ENCODE measurements at regions not wholly inside any gene's neighbourhood (a gene's known extent, or its start where the extent isn't known, plus 50 kb on each side); places are given as distances from the start of the nearest gene placed in this dataset.

GRCh38 chr18:68267583-68267982 lies 447.3 kb downstream of the TMX3 start:
- no peak for DNase-seq
- Histone ChIP-seq H3K4me3 (no peak overlapping the region), H3K27me3 (ENCODE audit: low read depth) (no peaks in the 10 kb centered on the region), H3K9me3 (replicated peaks) (no peaks in the 10 kb centered on the region), H3K36me3 (no peaks in the 10 kb centered on the region), H3K27ac (replicated peaks) (no peak overlapping the region), H3K4me1 (no peaks in the 10 kb centered on the region)
- intact Hi-C loops (cut with micrococcal nuclease): no loop called here
- TF ChIP-seq, protein P1, sequence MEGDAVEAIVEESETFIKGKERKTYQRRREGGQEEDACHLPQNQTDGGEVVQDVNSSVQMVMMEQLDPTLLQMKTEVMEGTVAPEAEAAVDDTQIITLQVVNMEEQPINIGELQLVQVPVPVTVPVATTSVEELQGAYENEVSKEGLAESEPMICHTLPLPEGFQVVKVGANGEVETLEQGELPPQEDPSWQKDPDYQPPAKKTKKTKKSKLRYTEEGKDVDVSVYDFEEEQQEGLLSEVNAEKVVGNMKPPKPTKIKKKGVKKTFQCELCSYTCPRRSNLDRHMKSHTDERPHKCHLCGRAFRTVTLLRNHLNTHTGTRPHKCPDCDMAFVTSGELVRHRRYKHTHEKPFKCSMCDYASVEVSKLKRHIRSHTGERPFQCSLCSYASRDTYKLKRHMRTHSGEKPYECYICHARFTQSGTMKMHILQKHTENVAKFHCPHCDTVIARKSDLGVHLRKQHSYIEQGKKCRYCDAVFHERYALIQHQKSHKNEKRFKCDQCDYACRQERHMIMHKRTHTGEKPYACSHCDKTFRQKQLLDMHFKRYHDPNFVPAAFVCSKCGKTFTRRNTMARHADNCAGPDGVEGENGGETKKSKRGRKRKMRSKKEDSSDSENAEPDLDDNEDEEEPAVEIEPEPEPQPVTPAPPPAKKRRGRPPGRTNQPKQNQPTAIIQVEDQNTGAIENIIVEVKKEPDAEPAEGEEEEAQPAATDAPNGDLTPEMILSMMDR (IDR thresholded peaks at IDR 0.05; ENCODE audit: borderline replicate concordance): no peak

DNA sequence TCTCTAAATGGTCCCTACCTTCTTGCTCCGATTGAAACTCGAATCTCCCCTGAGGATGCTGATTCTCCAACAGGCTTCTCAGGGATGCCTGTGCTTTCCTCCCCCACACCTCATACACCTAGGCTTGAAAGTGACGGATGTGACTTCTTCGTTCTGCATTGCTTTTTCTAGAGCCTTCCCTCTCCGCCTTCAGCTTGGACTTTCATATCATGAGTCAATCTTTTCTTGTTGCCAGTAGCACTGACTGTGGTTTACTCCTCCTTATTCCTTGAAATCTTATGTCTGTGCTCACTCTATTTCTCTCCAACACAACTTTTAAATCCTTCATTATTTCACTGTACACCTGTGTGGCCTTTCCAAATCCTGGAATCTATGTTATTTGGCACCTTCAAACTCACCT lies 451.4 kb downstream of the TMX3 start:
- intact Hi-C loops (cut with micrococcal nuclease): no loop called here
- no peak overlapping the region for H3K27ac ChIP-seq (replicated peaks)
- H3K4me1 ChIP-seq: no peaks in the 10 kb centered on the region
- DNase-seq: no peak
- H3K27me3 ChIP-seq (ENCODE audit: low read depth): no peaks in the 10 kb centered on the region
- no peaks in the 10 kb centered on the region for H3K36me3 ChIP-seq
- no peak overlapping the region for H3K4me3 ChIP-seq
- H3K9me3 ChIP-seq (replicated peaks): no peaks in the 10 kb centered on the region
- TF ChIP-seq, protein P1 (IDR thresholded peaks at IDR 0.05; ENCODE audit: borderline replicate concordance): no peak

DNA sequence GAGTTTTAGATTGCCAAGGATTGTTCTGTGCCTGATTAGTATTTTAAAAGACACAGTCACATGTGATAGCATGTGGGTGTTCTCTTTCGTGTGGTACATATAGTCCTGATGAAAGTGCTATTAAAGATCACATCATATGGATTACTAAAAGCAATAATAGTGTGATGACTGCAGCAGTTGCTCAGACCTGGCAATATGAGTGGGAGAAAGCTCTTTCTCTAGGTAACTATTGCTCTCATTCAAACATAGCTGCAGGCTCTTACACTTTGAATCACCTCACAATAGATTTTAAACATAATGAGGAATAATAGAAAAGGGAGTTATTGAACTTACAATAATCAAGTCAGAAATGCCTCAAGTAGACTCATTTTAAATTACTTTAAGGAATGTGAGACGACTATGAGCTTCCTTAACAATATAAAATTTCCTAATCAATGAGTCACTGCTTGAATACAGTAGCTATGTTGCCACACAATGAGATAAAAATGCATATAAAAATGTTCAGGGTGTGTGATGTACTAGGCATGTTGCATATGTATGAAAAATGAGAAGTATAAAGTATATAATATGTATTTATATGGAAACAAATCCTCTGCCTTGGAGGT lies 452.1 kb downstream of the TMX3 start:
- H3K27me3 ChIP-seq (ENCODE audit: low read depth): no peaks in the 10 kb centered on the region
- H3K36me3 ChIP-seq: no peaks in the 10 kb centered on the region
- DNase-seq: no peak
- no peaks in the 10 kb centered on the region for H3K4me1 ChIP-seq
- H3K4me3 ChIP-seq: no peak overlapping the region
- TF ChIP-seq, protein P1 (IDR thresholded peaks at IDR 0.05; ENCODE audit: borderline replicate concordance): no peak
- no peak overlapping the region for H3K27ac ChIP-seq (replicated peaks)
- no peaks in the 10 kb centered on the region for H3K9me3 ChIP-seq (replicated peaks)
- intact Hi-C loops (cut with micrococcal nuclease): no loop called here

- Histone ChIP-seq H3K4me3 (no peak overlapping the region), H3K9me3 (replicated peaks) (peaks cover 9% of the 10 kb centered on the region), H3K27me3 (ENCODE audit: low read depth) (no peaks in the 10 kb centered on the region), H3K27ac (replicated peaks) (no peak overlapping the region), H3K36me3 (no peaks in the 10 kb centered on the region), H3K4me1 (no peaks in the 10 kb centered on the region)
- TF ChIP-seq, protein P1 (IDR thresholded peaks at IDR 0.05; ENCODE audit: borderline replicate concordance): no peak
- intact Hi-C loops (cut with micrococcal nuclease): no loop called here
- DNase-seq: no peak
These were observed 458.4 kb downstream of the TMX3 start for GRCh38 chr18:68256418-68257067.

DNA sequence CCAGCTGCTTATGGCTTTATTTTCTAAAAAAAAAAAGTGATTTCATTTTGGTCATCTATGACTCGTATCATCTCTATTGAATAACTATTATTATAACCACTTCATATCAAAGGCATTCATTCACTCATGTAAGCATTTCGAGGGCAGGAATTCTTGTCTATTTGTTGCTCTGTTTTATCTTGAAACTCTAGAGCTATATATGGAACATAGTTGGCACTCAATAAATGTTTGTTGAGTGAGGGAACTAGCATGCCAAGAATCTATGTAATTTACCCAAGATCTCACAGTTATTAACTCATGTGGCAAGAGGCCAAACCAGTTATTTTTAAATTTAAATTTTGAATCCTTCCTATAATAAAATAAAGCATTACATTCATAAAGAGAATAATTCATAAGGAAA lies 470.1 kb downstream of the TMX3 start:
- intact Hi-C loops (cut with micrococcal nuclease): no loop called here
- Histone ChIP-seq H3K36me3 (no peaks in the 10 kb centered on the region), H3K4me3 (no peak overlapping the region), H3K27me3 (ENCODE audit: low read depth) (no peaks in the 10 kb centered on the region), H3K4me1 (no peaks in the 10 kb centered on the region), H3K9me3 (replicated peaks) (peaks cover 18% of the 10 kb centered on the region), H3K27ac (replicated peaks) (no peak overlapping the region)
- TF ChIP-seq, protein P1 (IDR thresholded peaks at IDR 0.05; ENCODE audit: borderline replicate concordance): no peak
- DNase-seq: no peak
